IMR-90 (cell line): ENCODE measurements at regions not wholly inside any gene's neighbourhood (a gene's known extent, or its start where the extent isn't known, plus 50 kb on each side); places are given as distances from the start of the nearest gene placed in this dataset.

ENCODE experiments used
- ATAC-seq: fragments of 200-7000 bp; cut with Tn5 transposase; 2 replicates; pipeline ENCODE4 v1.9.1; 2020; ENCODE audit warnings: low read depth, mild to moderate bottlenecking, moderate library complexity
- BruUV-seq: library from RNA; stranded (reverse); fragments of 400-500 nt; replicated peaks from 2 replicates; lab custom pipeline; 2021; lab: Mats Ljungman, UMichigan
- CTCF ChIA-PET: fragments of 300-600 bp; formaldehyde crosslinking; extraction: SDS; loops from one replicate; lab custom pipeline; 2021; ENCODE audit warnings: antibody characterized with exemption; lab: Yijun Ruan, JAX
- POLR2A ChIA-PET: fragments of 300-600 bp; sonication (Branson Sonifier 250); formaldehyde crosslinking; loops from one replicate; lab custom pipeline; 2022; ENCODE audit warnings: antibody characterized with exemption; ENCODE audit not compliant: unreplicated experiment; lab: Charles Lee
- DNase-seq: peaks from one replicate; pipeline ENCODE4 v3.0.0; 2013
- H2AFZ ChIP-seq: replicated peaks from 2 replicates; pipeline ENCODE3; 2013; ENCODE audit warnings: low read length, mild to moderate bottlenecking; ENCODE audit not compliant: poor library complexity
- H2AK5ac ChIP-seq: 2 replicates; pipeline ENCODE4 v1.6.1; 2013; ENCODE audit warnings: low read depth, low read length, inconsistent platforms
- H2AK9ac ChIP-seq: replicated peaks from 2 replicates; pipeline ENCODE3; 2013; ENCODE audit warnings: mild to moderate bottlenecking, low read depth, low read length, moderate library complexity; ENCODE audit not compliant: poor library complexity
- H2BK120ac ChIP-seq: 2 replicates; pipeline ENCODE4 v1.6.1; 2013; ENCODE audit warnings: low read depth, low read length, inconsistent platforms
- H2BK15ac ChIP-seq: 3 replicates; pipeline ENCODE4 v1.6.1; 2013; ENCODE audit warnings: low read depth, low read length, inconsistent platforms
- H2BK20ac ChIP-seq: 2 replicates; pipeline ENCODE4 v1.6.1; 2013; ENCODE audit warnings: low read depth, mild to moderate bottlenecking, inconsistent platforms, low read length, moderate library complexity
- H2BK5ac ChIP-seq: 2 replicates; pipeline ENCODE4 v1.6.1; 2013; ENCODE audit warnings: mild to moderate bottlenecking, low read depth, low read length, inconsistent platforms; ENCODE audit not compliant: poor library complexity, severe bottlenecking
- H3K14ac ChIP-seq: replicated peaks from 2 replicates; pipeline ENCODE4 v1.6.1; 2013; ENCODE audit warnings: low read depth, low read length, inconsistent platforms
- H3K18ac ChIP-seq: 2 replicates; pipeline ENCODE4 v1.6.1; 2013; ENCODE audit warnings: low read depth, low read length, control low read depth
- H3K23ac ChIP-seq: 2 replicates; pipeline ENCODE4 v1.6.1; 2013; ENCODE audit warnings: low read depth, low read length, inconsistent platforms
- H3K27ac ChIP-seq: 2 replicates; pipeline ENCODE4 v1.5.1; 2013; ENCODE audit warnings: mild to moderate bottlenecking, control low read depth, low read length; ENCODE audit not compliant: insufficient read depth
- H3K27me3 ChIP-seq: 2 replicates; pipeline ENCODE4 v1.6.1; 2013; ENCODE audit warnings: low read length; ENCODE audit not compliant: control insufficient read depth, insufficient read depth
- H3K36me3 ChIP-seq: 2 replicates; pipeline ENCODE4 v1.6.1; 2013; ENCODE audit warnings: low read length, mixed read lengths; ENCODE audit not compliant: control insufficient read depth, insufficient read depth
- H3K4ac ChIP-seq: 2 replicates; pipeline ENCODE4 v1.6.1; 2013; ENCODE audit warnings: low read depth, low read length, inconsistent platforms
- H3K4me1 ChIP-seq: 2 replicates; pipeline ENCODE4 v1.6.1; 2013; ENCODE audit warnings: low read length, mixed read lengths; ENCODE audit not compliant: control insufficient read depth, insufficient read depth
- H3K4me2 ChIP-seq: 2 replicates; pipeline ENCODE4 v1.6.1; 2013; ENCODE audit warnings: low read depth, mild to moderate bottlenecking, control low read depth, low read length, moderate library complexity
- H3K4me3 ChIP-seq: 2 replicates; pipeline ENCODE4 v1.5.1; 2013; ENCODE audit warnings: low read depth, mild to moderate bottlenecking, control low read depth, low read length, moderate library complexity; ENCODE audit not compliant: insufficient read depth
- H3K56ac ChIP-seq: 2 replicates; pipeline ENCODE4 v1.6.1; 2013; ENCODE audit warnings: low read length, inconsistent platforms; ENCODE audit not compliant: insufficient read depth; ENCODE audit errors: extremely low read depth
- H3K79me1 ChIP-seq, 2 experiments: 2 replicates each; pipeline ENCODE4 v1.6.1; 2013; ENCODE audit warnings: low read length in 2 of 2, inconsistent platforms in 1 of 2, low read depth in 1 of 2
- H3K9ac ChIP-seq: 2 replicates; pipeline ENCODE4 v1.6.1; 2013; ENCODE audit warnings: low read depth, low read length, control low read depth
- H3K9me1 ChIP-seq: 2 replicates; pipeline ENCODE4 v1.6.1; 2013; ENCODE audit warnings: low read length, inconsistent platforms; ENCODE audit not compliant: insufficient read depth
- H3K9me3 ChIP-seq: 2 replicates; pipeline ENCODE4 v1.6.1; 2013; ENCODE audit warnings: low read length; ENCODE audit not compliant: control insufficient read depth, insufficient read depth
- H4K20me1 ChIP-seq: 2 replicates; pipeline ENCODE4 v1.6.1; 2013; ENCODE audit warnings: low read length, inconsistent platforms; ENCODE audit not compliant: insufficient read depth
- H4K5ac ChIP-seq: 2 replicates; pipeline ENCODE4 v1.6.1; 2013; ENCODE audit warnings: mild to moderate bottlenecking, low read depth, low read length, control low read depth
- H4K8ac ChIP-seq, 2 experiments: 2 replicates each; pipeline ENCODE4 v1.6.1; 2013; ENCODE audit warnings: low read depth in 2 of 2, low read length in 2 of 2, control low read depth in 1 of 2, inconsistent platforms in 1 of 2
- H4K91ac ChIP-seq: 2 replicates; pipeline ENCODE4 v1.6.1; 2013; ENCODE audit warnings: low read depth, low read length, inconsistent platforms; ENCODE audit not compliant: insufficient read depth
- CEBPB ChIP-seq: IDR thresholded peaks from 2 replicates; pipeline ENCODE4 v1.6.1; 2012; ENCODE audit warnings: low read depth, low read length, improper control_type of control experiment
- FOS ChIP-seq: fragments of 150-350 bp; IDR thresholded peaks from 2 replicates; pipeline ENCODE4 v1.6.1; 2016; ENCODE audit warnings: low read depth, low read length
- MAZ ChIP-seq: IDR thresholded peaks from 2 replicates; pipeline ENCODE4 v1.6.1; 2012; ENCODE audit warnings: low read depth, mild to moderate bottlenecking, low read length, improper control_type of control experiment, moderate library complexity, borderline replicate concordance
- RAD21 ChIP-seq: IDR thresholded peaks from 2 replicates; pipeline ENCODE4 v1.6.1; 2012; ENCODE audit warnings: low read length, improper control_type of control experiment
- SMC3 ChIP-seq: fragments of 150-350 bp; IDR thresholded peaks from 2 replicates; pipeline ENCODE4 v1.6.1; 2016; ENCODE audit warnings: low read depth, mild to moderate bottlenecking, antibody characterized with exemption, low read length, moderate library complexity
- WGBS, 2 experiments: methylation state at CpG; one replicate each; pipeline versions ENCODE4 v1.1.5 to v1.1.7; 2013; ENCODE audit warnings: missing lambda C conversion rate in 2 of 2; ENCODE audit not compliant: insufficient read length in 1 of 2; ENCODE audit errors: extremely low coverage in 2 of 2; 5-methylcytosine and 5-hydroxymethylcytosine counted together
- dilution Hi-C: fragments of 300-500 bp; cut with HindIII; formaldehyde crosslinking; loops from one replicate; pipeline ENCODE4 v1.14.3; 2018; ENCODE audit warnings: low sequenced_read_pairs; ENCODE audit not compliant: unreplicated experiment
- in situ Hi-C: fragments of 300-500 bp; cut with MboI; formaldehyde crosslinking; loops from 3 replicates; pipeline ENCODE4 v1.14.3; 2019; ENCODE audit warnings: low sequenced_read_pairs, inconsistent platforms, mixed read lengths
- intact Hi-C: fragments of 100-400 bp; cut with micrococcal nuclease; formaldehyde crosslinking; loops from 2 replicates; pipeline ENCODE4 v1.10.0; 2022
- TF ChIP-seq, protein P1 (sequence below): fragments of 150-350 bp; IDR thresholded peaks from 2 replicates; pipeline ENCODE4 v1.6.1; 2016; ENCODE audit warnings: low read depth, mild to moderate bottlenecking, low read length, moderate library complexity, borderline replicate concordance

DNA sequence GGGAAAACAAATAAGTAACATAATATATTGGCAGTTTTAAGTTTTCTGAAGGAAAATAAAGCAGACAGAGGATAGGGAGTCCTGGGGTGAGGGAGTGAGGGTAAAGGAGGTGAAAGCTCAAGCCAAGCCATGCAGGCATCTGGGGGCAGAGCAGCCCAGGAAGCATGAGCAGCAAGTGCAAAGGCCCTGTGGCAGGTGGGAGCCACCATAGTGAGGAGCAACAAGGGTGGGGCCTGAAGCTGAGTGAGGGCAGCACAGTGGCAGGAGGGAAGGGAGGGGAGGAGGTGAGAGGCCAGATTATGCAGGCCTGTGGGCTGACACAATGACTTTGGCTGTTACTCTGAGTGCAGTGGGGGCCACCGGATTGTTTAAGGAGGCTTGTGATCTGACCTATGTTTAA is 138.8 kb upstream of the TNR start:
- no peak overlapping the region for H2AK5ac ChIP-seq
- WGBS, 2 experiments: 88% methylated on average over 1 of the region's 1 CpG; no CpG with 5 or more reads in 1 of the 2 experiments
- H3K18ac ChIP-seq: no peak overlapping the region
- no peaks in the 10 kb centered on the region for H4K20me1 ChIP-seq
- dilution Hi-C loops (no loop called here), intact Hi-C loops (loop anchor here (10.0 kb wide), 1 partner anchor 727 kb away; no protein-coding TSS in a partner anchor), in situ Hi-C loops (no loop called here)
- no peak overlapping the region for H2BK20ac ChIP-seq
- H2BK5ac ChIP-seq: no peak overlapping the region
- H3K9ac ChIP-seq: no peak overlapping the region
- H3K4me3 ChIP-seq: no peak overlapping the region
- no peaks in the 10 kb centered on the region; the same call in 1 of the 2 replicates for H3K27me3 ChIP-seq
- H2BK120ac ChIP-seq: no peak overlapping the region
- H3K4me1 ChIP-seq: peaks cover 4% of the 10 kb centered on the region
- no peaks in the 10 kb centered on the region; the same call in 1 of the 2 replicates for H3K9me1 ChIP-seq
- H2AFZ ChIP-seq: no peak overlapping the region
- no peaks in the 10 kb centered on the region for H3K36me3 ChIP-seq
- H3K4ac ChIP-seq: no peak overlapping the region
- H3K9me3 ChIP-seq: no peaks in the 10 kb centered on the region
- H3K79me1 ChIP-seq: no peaks in the 10 kb centered on the region
- no peak overlapping the region for H2AK9ac ChIP-seq
- no peak overlapping the region for H3K23ac ChIP-seq
- no peak overlapping the region for H2BK15ac ChIP-seq
- POLR2A ChIA-PET: no interaction called here
- DNase-seq (no peak), ATAC-seq (no peak)
- H4K8ac ChIP-seq: no peak overlapping the region
- H3K4me2 ChIP-seq: no peak overlapping the region
- H3K56ac ChIP-seq: no peak overlapping the region
- BruUV-seq: no TSS peak
- H4K5ac ChIP-seq: no peak overlapping the region
- no peak overlapping the region for H3K14ac ChIP-seq
- no peak overlapping the region for H4K91ac ChIP-seq
- CTCF ChIA-PET: no interaction called here
- no peak overlapping the region for H3K27ac ChIP-seq
- TF ChIP-seq FOS (no peak), SMC3 (no peak), MAZ (no peak), RAD21 (no peak), CEBPB (no peak)
- TF ChIP-seq, protein P1, sequence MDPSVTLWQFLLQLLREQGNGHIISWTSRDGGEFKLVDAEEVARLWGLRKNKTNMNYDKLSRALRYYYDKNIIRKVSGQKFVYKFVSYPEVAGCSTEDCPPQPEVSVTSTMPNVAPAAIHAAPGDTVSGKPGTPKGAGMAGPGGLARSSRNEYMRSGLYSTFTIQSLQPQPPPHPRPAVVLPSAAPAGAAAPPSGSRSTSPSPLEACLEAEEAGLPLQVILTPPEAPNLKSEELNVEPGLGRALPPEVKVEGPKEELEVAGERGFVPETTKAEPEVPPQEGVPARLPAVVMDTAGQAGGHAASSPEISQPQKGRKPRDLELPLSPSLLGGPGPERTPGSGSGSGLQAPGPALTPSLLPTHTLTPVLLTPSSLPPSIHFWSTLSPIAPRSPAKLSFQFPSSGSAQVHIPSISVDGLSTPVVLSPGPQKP: no peak
